B cell (primary cell): ENCODE measurements at regions not wholly inside any gene's neighbourhood (a gene's known extent, or its start where the extent isn't known, plus 50 kb on each side); places are given as distances from the start of the nearest gene placed in this dataset.

Experiments
- ATAC-seq: fragments of 200-7000 bp; cut with Tn5 transposase; one replicate; pipeline ENCODE4 v1.10.0; 2021; ENCODE audit warnings: low read depth, mild to moderate bottlenecking, moderate number of reproducible peaks, moderate library complexity
- CTCF ChIA-PET: fragments of 350-600 bp; sonication (Branson Sonifier 250); formaldehyde crosslinking; loops from one replicate; lab custom pipeline; 2021; ENCODE audit warnings: antibody characterized with exemption, inconsistent platforms; lab: Charles Lee
- POLR2A ChIA-PET: fragments of 350-600 bp; sonication (Branson Sonifier 250); formaldehyde crosslinking; loops from one replicate; lab custom pipeline; 2021; ENCODE audit warnings: antibody characterized with exemption; lab: Charles Lee
- DNase-seq: peaks from one replicate; pipeline ENCODE4 v3.0.0; 2013
- H2AFZ ChIP-seq: 2 replicates; pipeline ENCODE4 v1.6.1; 2012; ENCODE audit warnings: mild to moderate bottlenecking, low read depth, low read length; ENCODE audit not compliant: insufficient read depth, poor library complexity, severe bottlenecking
- H3K27ac ChIP-seq, 2 donors: 1 replicate in 1 of 2; 2 replicates in 1 of 2; pipeline ENCODE4 v1.5.1; 2012 to 2013; ENCODE audit warnings: low read length in 2 of 2, mild to moderate bottlenecking in 2 of 2, moderate library complexity in 1 of 2
- H3K27me3 ChIP-seq, 4 experiments: fragments of 200-600 bp in 1 of 4; sonication (generic) in 1 of 4; replicated peaks in 1 of 4; 1 replicate in 2 of 4; 2 replicates in 2 of 4; pipeline versions ENCODE4 v1.6.1 to v1.7.0; 2013 to 2016; ENCODE audit warnings: low read length in 3 of 4, mild to moderate bottlenecking in 2 of 4, mixed read lengths in 1 of 4, moderate library complexity in 1 of 4; ENCODE audit not compliant: insufficient read depth in 4 of 4, control insufficient read depth in 3 of 4; ENCODE audit errors: control extremely low read depth in 1 of 4
- H3K36me3 ChIP-seq, 2 experiments: replicated peaks in 1 of 2; 1 replicate in 1 of 2; 2 replicates in 1 of 2; pipeline versions ENCODE4 v1.6.1 to v1.7.1; 2013; ENCODE audit warnings: low read length in 1 of 2; ENCODE audit not compliant: insufficient read depth in 2 of 2, control insufficient read depth in 1 of 2; ENCODE audit errors: control extremely low read depth in 1 of 2, extremely low read depth in 1 of 2
- H3K4me1 ChIP-seq, 2 donors: fragments of 200-600 bp in 1 of 2; sonication (generic) in 1 of 2; 1 replicate in 1 of 2; 2 replicates in 1 of 2; pipeline versions ENCODE4 v1.5.1 to v1.6.1; 2013 to 2017; ENCODE audit warnings: low read length in 2 of 2; ENCODE audit not compliant: control insufficient read depth in 2 of 2, insufficient read depth in 2 of 2
- H3K4me2 ChIP-seq: replicated peaks from 2 replicates; pipeline ENCODE3; 2012; ENCODE audit warnings: mild to moderate bottlenecking, low read depth, low read length; ENCODE audit not compliant: poor library complexity, severe bottlenecking
- H3K4me3 ChIP-seq, 5 experiments: fragments of 200-600 bp in 1 of 5; sonication (generic) in 1 of 5; 1 replicate in 3 of 5; 2 replicates in 2 of 5; pipeline versions ENCODE4 v1.5.1 to v1.7.0; 2011 to 2016; ENCODE audit warnings: low read length in 4 of 5, mild to moderate bottlenecking in 4 of 5, low read depth in 2 of 5, control low read depth in 1 of 5, moderate library complexity in 1 of 5; ENCODE audit not compliant: insufficient read depth in 1 of 5; ENCODE audit errors: control extremely low read depth in 1 of 5, extremely low read depth in 1 of 5
- H3K79me2 ChIP-seq: fragments of 200-600 bp; sonication (generic); one replicate; pipeline ENCODE4 v1.6.0; 2016; ENCODE audit warnings: low read length; ENCODE audit not compliant: control insufficient read depth, insufficient read depth
- H3K9ac ChIP-seq: fragments of 200-600 bp; sonication (generic); 2 replicates; pipeline ENCODE4 v1.6.1; 2017; ENCODE audit warnings: mild to moderate bottlenecking, low read length, moderate library complexity
- H3K9me3 ChIP-seq, 3 donors: one replicate each; pipeline versions ENCODE4 v1.6.1 to v1.7.1; 2013; ENCODE audit warnings: low read length in 2 of 3; ENCODE audit not compliant: control insufficient read depth in 2 of 3, insufficient read depth in 1 of 3; ENCODE audit errors: control extremely low read depth in 1 of 3
- H4K20me1 ChIP-seq: 2 replicates; pipeline ENCODE4 v1.6.0; 2012; ENCODE audit warnings: mild to moderate bottlenecking, low read length; ENCODE audit not compliant: insufficient read depth, control insufficient read depth, poor library complexity, severe bottlenecking
- H3K27ac Mint-ChIP-seq: one replicate; pipeline ENCODE4 v1.8.0; 2021; ENCODE audit warnings: mixed read lengths
- H3K27me3 Mint-ChIP-seq: one replicate; pipeline ENCODE4 v1.8.0; 2021; ENCODE audit warnings: mixed read lengths
- H3K4me1 Mint-ChIP-seq: one replicate; pipeline ENCODE4 v1.8.0; 2021; ENCODE audit warnings: mixed read lengths
- H3K4me3 Mint-ChIP-seq: one replicate; pipeline ENCODE4 v1.8.0; 2021; ENCODE audit warnings: mixed read lengths
- H3K9me3 Mint-ChIP-seq: one replicate; pipeline ENCODE4 v1.8.0; 2022; ENCODE audit warnings: mixed read lengths; ENCODE audit not compliant: insufficient read depth
- EZH2 ChIP-seq: IDR thresholded peaks from 2 replicates; pipeline ENCODE4 v1.6.1; 2012; ENCODE audit warnings: borderline replicate concordance, low read depth, mild to moderate bottlenecking, moderate library complexity, low read length; ENCODE audit not compliant: insufficient read depth, poor library complexity, severe bottlenecking
- WGBS: methylation state at CpG from one replicate; pipeline ENCODE4 v1.1.5; 2013; ENCODE audit warnings: missing lambda C conversion rate; ENCODE audit not compliant: insufficient coverage; 5-methylcytosine and 5-hydroxymethylcytosine counted together
- intact Hi-C: fragments of 100-400 bp; cut with micrococcal nuclease; formaldehyde crosslinking; loops from one replicate; pipeline ENCODE4 v1.10.0; 2022
- TF ChIP-seq, protein P1 (sequence below): fragments of 200-600 bp; IDR thresholded peaks from one replicate; pipeline ENCODE4 v1.8.0; 2022; ENCODE audit warnings: antibody characterized with exemption, mild to moderate bottlenecking

DNA sequence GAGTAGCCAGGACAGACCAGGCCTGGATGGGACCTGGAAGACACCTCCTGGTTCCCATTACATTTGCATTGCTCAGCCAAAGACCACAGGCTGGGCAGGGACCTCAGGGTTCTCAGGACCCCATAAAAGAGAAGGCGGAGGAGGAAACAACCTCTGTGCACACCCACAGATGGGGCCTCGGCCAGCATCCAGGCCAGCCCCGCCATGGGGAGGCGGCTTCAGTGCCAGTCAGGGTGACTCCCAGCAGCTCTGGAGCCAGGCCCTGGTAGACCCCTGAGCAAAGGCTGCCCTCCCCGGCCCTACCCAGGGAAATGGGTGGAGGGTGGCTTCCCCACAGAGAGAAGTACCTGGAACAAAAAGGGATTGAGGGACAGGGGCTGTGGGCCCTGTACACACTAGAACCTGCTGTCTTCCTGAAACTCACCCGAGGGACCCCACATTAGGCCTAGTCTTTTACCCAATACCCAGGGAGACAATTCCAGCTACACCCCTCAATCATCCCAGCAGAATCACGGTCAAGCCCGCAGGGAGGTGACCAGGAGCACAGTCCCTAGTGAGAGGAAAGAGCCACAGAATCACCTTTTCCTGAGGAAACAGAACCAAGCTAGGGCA, 64.5 kb downstream of the PSMG1 start:
- Histone ChIP-seq H3K4me3 (no peak overlapping the region), H3K36me3 (no peaks in the 10 kb centered on the region), H3K9me3 (peaks cover 0 to 13% (median 0%) of the 10 kb centered on the region in 3 donors), H4K20me1 (no peaks in the 10 kb centered on the region), H2AFZ (no peak overlapping the region), H3K9ac (no peak overlapping the region), H3K4me1 (no peaks in the 10 kb centered on the region), H3K4me2 (no peak overlapping the region), H3K27me3 (no peaks in the 10 kb centered on the region), H3K79me2 (no peaks in the 10 kb centered on the region), H3K27ac (no peak overlapping the region)
- Mint-ChIP-seq H3K4me3 (no peak overlapping the region), H3K27me3 (peaks cover 9% of the 10 kb centered on the region), H3K9me3 (peaks cover 6% of the 10 kb centered on the region), H3K4me1 (no peaks in the 10 kb centered on the region), H3K27ac (no peak overlapping the region)
- no peak for DNase-seq
- intact Hi-C loops: no loop called here
- ChIA-PET POLR2A (no interaction called here), CTCF (no interaction called here)
- TF ChIP-seq, protein P1, sequence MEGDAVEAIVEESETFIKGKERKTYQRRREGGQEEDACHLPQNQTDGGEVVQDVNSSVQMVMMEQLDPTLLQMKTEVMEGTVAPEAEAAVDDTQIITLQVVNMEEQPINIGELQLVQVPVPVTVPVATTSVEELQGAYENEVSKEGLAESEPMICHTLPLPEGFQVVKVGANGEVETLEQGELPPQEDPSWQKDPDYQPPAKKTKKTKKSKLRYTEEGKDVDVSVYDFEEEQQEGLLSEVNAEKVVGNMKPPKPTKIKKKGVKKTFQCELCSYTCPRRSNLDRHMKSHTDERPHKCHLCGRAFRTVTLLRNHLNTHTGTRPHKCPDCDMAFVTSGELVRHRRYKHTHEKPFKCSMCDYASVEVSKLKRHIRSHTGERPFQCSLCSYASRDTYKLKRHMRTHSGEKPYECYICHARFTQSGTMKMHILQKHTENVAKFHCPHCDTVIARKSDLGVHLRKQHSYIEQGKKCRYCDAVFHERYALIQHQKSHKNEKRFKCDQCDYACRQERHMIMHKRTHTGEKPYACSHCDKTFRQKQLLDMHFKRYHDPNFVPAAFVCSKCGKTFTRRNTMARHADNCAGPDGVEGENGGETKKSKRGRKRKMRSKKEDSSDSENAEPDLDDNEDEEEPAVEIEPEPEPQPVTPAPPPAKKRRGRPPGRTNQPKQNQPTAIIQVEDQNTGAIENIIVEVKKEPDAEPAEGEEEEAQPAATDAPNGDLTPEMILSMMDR: no peak
- no peak for TF ChIP-seq EZH2
- WGBS: 94% methylated on average over 8 of the region's 8 CpGs
- no peak for ATAC-seq

DNA sequence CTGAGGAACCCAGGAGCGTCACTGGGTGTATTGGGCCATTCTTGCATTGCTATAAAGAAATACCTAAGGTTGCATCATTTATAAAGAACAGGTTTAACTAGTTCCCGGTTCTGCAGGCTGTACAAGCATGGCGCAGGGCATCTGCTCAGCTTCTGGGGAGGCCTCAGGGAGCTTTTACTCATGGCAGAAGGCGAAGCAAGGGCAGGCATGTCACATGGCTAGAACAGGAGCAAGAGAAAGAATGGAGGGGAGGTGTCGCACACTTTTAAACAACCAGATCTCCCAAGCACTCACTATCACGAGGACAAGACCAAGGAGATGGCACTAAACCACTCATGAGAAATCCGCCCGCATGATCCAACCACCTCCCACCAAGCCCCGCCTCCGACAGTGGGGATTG, 65.2 kb downstream of the PSMG1 start:
- WGBS: 91% methylated on average over 4 of the region's 10 CpGs

More for the DNA sequence above, 65.2 kb downstream of the PSMG1 start:
- no peak for ATAC-seq
- Histone ChIP-seq H2AFZ (no peak overlapping the region), H3K27ac (no peak overlapping the region), H3K9ac (no peak overlapping the region), H4K20me1 (no peaks in the 10 kb centered on the region), H3K36me3 (no peaks in the 10 kb centered on the region), H3K79me2 (no peaks in the 10 kb centered on the region), H3K4me3 (no peak overlapping the region), H3K4me1 (no peaks in the 10 kb centered on the region), H3K27me3 (no peaks in the 10 kb centered on the region), H3K4me2 (no peak overlapping the region), H3K9me3 (peaks cover 0 to 13% (median 0%) of the 10 kb centered on the region in 3 donors)
- ChIA-PET POLR2A (no interaction called here), CTCF (no interaction called here)
- Mint-ChIP-seq H3K27ac (no peak overlapping the region), H3K4me1 (no peaks in the 10 kb centered on the region), H3K27me3 (peaks cover 9% of the 10 kb centered on the region), H3K9me3 (peaks cover 5% of the 10 kb centered on the region), H3K4me3 (no peak overlapping the region)
- TF ChIP-seq EZH2: no peak
- TF ChIP-seq, protein P1: no peak
- no peak for DNase-seq
- intact Hi-C loops: no loop called here
